Fibroblast of lung (primary cell): ENCODE measurements at regions not wholly inside any gene's neighbourhood (a gene's known extent, or its start where the extent isn't known, plus 50 kb on each side); places are given as distances from the start of the nearest gene placed in this dataset.

Experiments used
- EZH2 ChIP-seq: IDR thresholded peaks from 2 replicates; pipeline ENCODE4 v1.5.1; 2012; ENCODE audit warnings: low read length, control low read depth, mild to moderate bottlenecking; ENCODE audit errors: missing control alignments
- TF ChIP-seq, protein P1 (sequence below), 2 donors: IDR thresholded peaks in 1 of 2; conservative IDR thresholded peaks in 1 of 2; 1 replicate in 1 of 2; 2 replicates in 1 of 2; pipeline ENCODE4 v1.5.1; 2011 to 2012; ENCODE audit warnings: low read length in 2 of 2, control low read depth in 1 of 2, inconsistent platforms in 1 of 2, low read depth in 1 of 2, mild to moderate bottlenecking in 1 of 2

DNA sequence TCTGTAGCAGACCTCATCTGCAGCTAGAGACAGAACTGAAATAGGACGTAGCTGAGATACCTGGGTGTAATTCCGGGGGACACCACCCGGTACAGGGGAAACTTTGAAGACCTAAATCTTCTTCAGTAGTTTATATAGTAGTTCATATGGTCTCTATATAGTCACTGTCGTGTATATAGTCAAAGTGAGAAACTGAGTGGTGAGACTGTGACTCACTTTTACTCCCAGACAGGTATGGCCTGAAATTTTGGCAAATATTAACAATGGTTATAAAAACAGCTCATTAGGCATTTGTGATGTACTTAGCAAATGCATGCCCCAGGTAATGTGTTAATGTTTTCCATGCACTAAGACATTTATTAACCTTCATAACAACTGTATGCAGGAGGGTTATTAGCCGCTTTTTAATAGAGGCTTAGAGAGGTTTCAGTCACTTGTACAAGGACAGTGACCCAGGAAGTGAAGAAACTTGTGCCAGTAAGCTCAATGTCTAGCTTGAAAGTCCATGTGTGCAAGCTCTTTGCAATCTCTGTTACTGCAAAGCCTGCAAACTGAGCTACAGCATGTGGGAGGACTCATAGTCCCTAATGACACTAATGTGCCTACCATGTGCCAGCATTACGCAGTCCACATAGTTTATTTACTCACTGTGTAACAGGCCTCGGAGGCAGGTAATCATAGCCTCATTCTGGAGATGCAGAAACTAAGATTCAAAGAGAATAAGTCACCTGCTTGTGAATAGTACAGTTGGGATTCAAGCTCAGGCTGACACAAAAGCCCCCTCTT, 165.4 kb upstream of the CHD6 start:
- TF ChIP-seq, protein P1, sequence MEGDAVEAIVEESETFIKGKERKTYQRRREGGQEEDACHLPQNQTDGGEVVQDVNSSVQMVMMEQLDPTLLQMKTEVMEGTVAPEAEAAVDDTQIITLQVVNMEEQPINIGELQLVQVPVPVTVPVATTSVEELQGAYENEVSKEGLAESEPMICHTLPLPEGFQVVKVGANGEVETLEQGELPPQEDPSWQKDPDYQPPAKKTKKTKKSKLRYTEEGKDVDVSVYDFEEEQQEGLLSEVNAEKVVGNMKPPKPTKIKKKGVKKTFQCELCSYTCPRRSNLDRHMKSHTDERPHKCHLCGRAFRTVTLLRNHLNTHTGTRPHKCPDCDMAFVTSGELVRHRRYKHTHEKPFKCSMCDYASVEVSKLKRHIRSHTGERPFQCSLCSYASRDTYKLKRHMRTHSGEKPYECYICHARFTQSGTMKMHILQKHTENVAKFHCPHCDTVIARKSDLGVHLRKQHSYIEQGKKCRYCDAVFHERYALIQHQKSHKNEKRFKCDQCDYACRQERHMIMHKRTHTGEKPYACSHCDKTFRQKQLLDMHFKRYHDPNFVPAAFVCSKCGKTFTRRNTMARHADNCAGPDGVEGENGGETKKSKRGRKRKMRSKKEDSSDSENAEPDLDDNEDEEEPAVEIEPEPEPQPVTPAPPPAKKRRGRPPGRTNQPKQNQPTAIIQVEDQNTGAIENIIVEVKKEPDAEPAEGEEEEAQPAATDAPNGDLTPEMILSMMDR (conservative IDR thresholded peaks at IDR 0.05 in 1 of 2, IDR thresholded peaks at IDR 0.05 in 1 of 2; ENCODE audit: low read depth in 1 of 2, low read length in 2 of 2): no peak
- TF ChIP-seq EZH2: no peak
